Liver (tissue), 7 donors: ENCODE measurements at regions not wholly inside any gene's neighbourhood (a gene's known extent, or its start where the extent isn't known, plus 50 kb on each side); places are given as distances from the start of the nearest gene placed in this dataset.

Experiments
- DNase-seq: peaks from one replicate; pipeline ENCODE4 v3.0.0-alpha.2; 2017; ENCODE audit warnings: low spot score
- H3K27ac ChIP-seq, 2 donors: one replicate each; pipeline ENCODE4 v1.7.0; 2013; ENCODE audit warnings: inconsistent platforms in 2 of 2, low read length in 2 of 2, control low read depth in 1 of 2, low read depth in 1 of 2, mild to moderate bottlenecking in 1 of 2
- H3K27me3 ChIP-seq, 4 donors: one replicate each; pipeline versions ENCODE4 v1.6.1 to v1.7.0; 2013; ENCODE audit warnings: low read length in 3 of 4, inconsistent platforms in 1 of 4, mild to moderate bottlenecking in 1 of 4, moderate library complexity in 1 of 4; ENCODE audit not compliant: control insufficient read depth in 4 of 4, insufficient read depth in 4 of 4
- H3K36me3 ChIP-seq, 4 donors: one replicate each; pipeline versions ENCODE4 v1.6.1 to v1.7.0; 2013; ENCODE audit warnings: low read length in 3 of 4, mild to moderate bottlenecking in 3 of 4, low read depth in 1 of 4, moderate library complexity in 1 of 4; ENCODE audit not compliant: control insufficient read depth in 4 of 4, insufficient read depth in 3 of 4
- H3K4me1 ChIP-seq, 4 donors: one replicate each; pipeline versions ENCODE4 v1.6.1 to v1.7.0; 2013; ENCODE audit warnings: low read length in 3 of 4, mild to moderate bottlenecking in 3 of 4, moderate library complexity in 1 of 4; ENCODE audit not compliant: control insufficient read depth in 4 of 4, insufficient read depth in 4 of 4
- H3K4me3 ChIP-seq, 3 donors: one replicate each; pipeline versions ENCODE4 v1.6.1 to v1.7.0; 2013; ENCODE audit warnings: low read length in 3 of 3, control low read depth in 1 of 3, low read depth in 1 of 3, mild to moderate bottlenecking in 1 of 3
- H3K9ac ChIP-seq, 2 donors: one replicate each; pipeline ENCODE4 v1.7.0; 2013; ENCODE audit warnings: low read length in 2 of 2, mild to moderate bottlenecking in 2 of 2, moderate library complexity in 2 of 2, control low read depth in 1 of 2, low read depth in 1 of 2
- H3K9me3 ChIP-seq, 4 donors: one replicate each; pipeline versions ENCODE4 v1.6.1 to v1.7.0; 2013; ENCODE audit warnings: low read length in 3 of 4; ENCODE audit not compliant: control insufficient read depth in 4 of 4
- ATF3 ChIP-seq: IDR thresholded peaks from 2 replicates; pipeline ENCODE4 v1.6.1; 2016; ENCODE audit warnings: antibody characterized with exemption
- EGR1 ChIP-seq, 2 donors: IDR thresholded peaks; 2 replicates each; pipeline ENCODE4 v1.6.1; 2016 to 2018; ENCODE audit warnings: antibody characterized with exemption in 2 of 2, low read depth in 2 of 2
- FOXA2 ChIP-seq: IDR thresholded peaks from 2 replicates; pipeline ENCODE4 v1.6.1; 2016; ENCODE audit warnings: antibody characterized with exemption
- GABPA ChIP-seq, 2 donors: IDR thresholded peaks in 1 of 2; conservative IDR thresholded peaks in 1 of 2; 2 replicates each; pipeline ENCODE4 v1.6.1; 2016; ENCODE audit warnings: antibody characterized with exemption in 2 of 2, mild to moderate bottlenecking in 1 of 2, moderate library complexity in 1 of 2
- HNF4A ChIP-seq, 2 donors: conservative IDR thresholded peaks; 2 replicates each; pipeline ENCODE4 v1.6.1; 2016; ENCODE audit warnings: antibody characterized with exemption in 2 of 2, mild to moderate bottlenecking in 2 of 2
- HNF4G ChIP-seq: IDR thresholded peaks from 2 replicates; pipeline ENCODE4 v1.6.1; 2016; ENCODE audit warnings: antibody characterized with exemption
- JUND ChIP-seq, 2 donors: IDR thresholded peaks; 2 replicates each; pipeline ENCODE4 v1.6.1; 2016; ENCODE audit warnings: antibody characterized with exemption in 2 of 2
- MAX ChIP-seq: IDR thresholded peaks from 2 replicates; pipeline ENCODE4 v1.6.1; 2016; ENCODE audit warnings: antibody characterized with exemption
- RAD21 ChIP-seq, 2 donors: IDR thresholded peaks; 2 replicates each; pipeline ENCODE4 v1.6.1; 2016; ENCODE audit warnings: antibody characterized with exemption in 2 of 2, mild to moderate bottlenecking in 2 of 2
- REST ChIP-seq: IDR thresholded peaks from 2 replicates; pipeline ENCODE4 v1.6.1; 2016; ENCODE audit warnings: antibody characterized with exemption, mild to moderate bottlenecking
- RXRA ChIP-seq, 2 donors: IDR thresholded peaks; 2 replicates each; pipeline ENCODE4 v1.6.1; 2017 to 2018; ENCODE audit warnings: antibody characterized with exemption in 2 of 2, mild to moderate bottlenecking in 1 of 2
- SP1 ChIP-seq: IDR thresholded peaks from 2 replicates; pipeline ENCODE4 v1.6.1; 2018; ENCODE audit warnings: antibody characterized with exemption, mild to moderate bottlenecking
- TAF1 ChIP-seq: conservative IDR thresholded peaks from 2 replicates; pipeline ENCODE4 v1.6.1; 2016; ENCODE audit warnings: antibody characterized with exemption, mild to moderate bottlenecking
- YY1 ChIP-seq: IDR thresholded peaks from 2 replicates; pipeline ENCODE4 v1.6.1; 2016; ENCODE audit warnings: antibody characterized with exemption, mild to moderate bottlenecking
- ZBTB33 ChIP-seq: IDR thresholded peaks from 2 replicates; pipeline ENCODE4 v1.6.1; 2016; ENCODE audit warnings: antibody characterized with exemption
- WGBS: extraction: QIAGEN DNeasy Blood & Tissue Kit; methylation state at CpG from one replicate; pipeline ENCODE4 v1.1.7; 2013; 5-methylcytosine and 5-hydroxymethylcytosine counted together
- donor health status: healthy.
- donor health status: healthy.
- donor health status: healthy.
- donor health status: healthy.

GRCh38 chr4:59728496-59728895 is 1471.6 kb upstream of the ADGRL3 start:
- Histone ChIP-seq H3K27ac (no peak overlapping the region), H3K9ac (no peak overlapping the region), H3K27me3 (no peaks in the 10 kb centered on the region), H3K9me3 (peaks cover 0 to 2% (median 0%) of the 10 kb centered on the region in 4 donors), H3K4me1 (no peaks in the 10 kb centered on the region), H3K36me3 (no peaks in the 10 kb centered on the region), H3K4me3 (no peak overlapping the region)
- TF ChIP-seq YY1 (no peak), FOXA2 (no peak), ZBTB33 (no peak), HNF4A (conservative IDR thresholded peaks at IDR 0.05) (no peak), SP1 (no peak), EGR1 (IDR thresholded peaks at IDR 0.05; ENCODE audit: low read depth in 2 of 2) (no peak), TAF1 (no peak), RXRA (IDR thresholded peaks at IDR 0.05) (no peak), RAD21 (IDR thresholded peaks at IDR 0.05) (no peak), GABPA (IDR thresholded peaks at IDR 0.05 in 1 of 2, conservative IDR thresholded peaks at IDR 0.05 in 1 of 2) (no peak)
- DNase-seq = no peak
- 81% methylated on average over 1 of the region's 1 CpG for WGBS

- Histone ChIP-seq H3K27me3 (no peaks in the 10 kb centered on the region), H3K9ac (no peak overlapping the region), H3K4me1 (no peaks in the 10 kb centered on the region), H3K27ac (no peak overlapping the region), H3K4me3 (no peak overlapping the region), H3K9me3 (no peaks in the 10 kb centered on the region), H3K36me3 (no peaks in the 10 kb centered on the region)
- TF ChIP-seq RAD21 (IDR thresholded peaks at IDR 0.05) (no peak), HNF4G (no peak), YY1 (no peak), FOXA2 (no peak), REST (no peak), HNF4A (conservative IDR thresholded peaks at IDR 0.05) (no peak), EGR1 (IDR thresholded peaks at IDR 0.05; ENCODE audit: low read depth in 2 of 2) (no peak), ZBTB33 (no peak), SP1 (no peak), ATF3 (no peak), MAX (no peak), GABPA (IDR thresholded peaks at IDR 0.05 in 1 of 2, conservative IDR thresholded peaks at IDR 0.05 in 1 of 2) (no peak), JUND (IDR thresholded peaks at IDR 0.05) (no peak), TAF1 (no peak)
- 89% methylated on average over 2 of the region's 2 CpGs for WGBS
- no peak for DNase-seq
These were observed 1470.8 kb upstream of the ADGRL3 start for GRCh38 chr4:59729321-59729720.
